SK-N-SH (cell line): ENCODE measurements at regions not wholly inside any gene's neighbourhood (a gene's known extent, or its start where the extent isn't known, plus 50 kb on each side); places are given as distances from the start of the nearest gene placed in this dataset.

ENCODE experiments used
- CTCF ChIA-PET: fragments of 300-600, 350-600 bp; formaldehyde crosslinking; extraction: SDS; loops from one replicate; lab custom pipeline; 2021; lab: Yijun Ruan, JAX
- POLR2A ChIA-PET: fragments of 350-600 bp; sonication (Branson Sonifier 250); formaldehyde crosslinking; extraction: SDS; loops from one replicate; lab custom pipeline; 2020; ENCODE audit warnings: antibody characterized with exemption, inconsistent platforms; lab: Yijun Ruan, JAX
- DNase-seq: peaks from one replicate; pipeline ENCODE4 v3.0.0; 2012
- H2AFZ ChIP-seq: fragments of 200-600 bp; sonication (generic); 2 replicates; pipeline ENCODE4 v1.8.1; 2016; ENCODE audit warnings: antibody characterized with exemption, mild to moderate bottlenecking, low read depth
- H3F3A ChIP-seq: fragments of 200-600 bp; sonication (generic); replicated peaks from 2 replicates; pipeline ENCODE3; 2016; ENCODE audit warnings: antibody characterized with exemption, mild to moderate bottlenecking; ENCODE audit not compliant: insufficient read depth
- H3K27ac ChIP-seq, 2 experiments: fragments of 200-500 bp in 1 of 2; fragments of 200-600 bp in 1 of 2; sonication (Bioruptor generic) in 1 of 2; sonication (generic), shearing (Covaris generic) in 1 of 2; 2 replicates each; pipeline versions ENCODE4 v1.5.1 to v1.6.1; 2014 to 2016; ENCODE audit warnings: low read depth in 2 of 2, inconsistent platforms in 1 of 2, low read length in 1 of 2, mild to moderate bottlenecking in 1 of 2, mixed read lengths in 1 of 2
- H3K27me3 ChIP-seq: fragments of 200-600 bp; sonication (generic), shearing (Covaris generic); 2 replicates; pipeline ENCODE4 v1.6.1; 2016; ENCODE audit warnings: mixed run types; ENCODE audit not compliant: insufficient read depth
- H3K36me3 ChIP-seq, 2 experiments: fragments of 200-500 bp in 1 of 2; fragments of 200-600 bp in 1 of 2; sonication (Bioruptor generic) in 1 of 2; sonication (generic) in 1 of 2; replicated peaks in 1 of 2; 2 replicates each; pipeline versions ENCODE3 to v1.5.1; 2014 to 2016; ENCODE audit warnings: low read length in 1 of 2, mild to moderate bottlenecking in 1 of 2; ENCODE audit not compliant: insufficient read depth in 2 of 2, control insufficient read depth in 1 of 2
- H3K4me1 ChIP-seq, 2 experiments: fragments of 200-500 bp in 1 of 2; fragments of 200-600 bp in 1 of 2; sonication (Bioruptor generic) in 1 of 2; sonication (generic), shearing (Covaris generic) in 1 of 2; 2 replicates each; pipeline versions ENCODE4 v1.5.1 to v1.6.1; 2014 to 2016; ENCODE audit warnings: low read depth in 1 of 2, low read length in 1 of 2, mixed run types in 1 of 2; ENCODE audit not compliant: insufficient read depth in 2 of 2, control insufficient read depth in 1 of 2
- H3K4me2 ChIP-seq: fragments of 200-600 bp; sonication (generic), shearing (Covaris generic); 2 replicates; pipeline ENCODE4 v1.6.1; 2017; ENCODE audit warnings: mixed run types
- H3K4me3 ChIP-seq, 2 experiments: fragments of 200-500 bp in 1 of 2; fragments of 200-600 bp in 1 of 2; sonication (Bioruptor generic) in 1 of 2; sonication (generic), shearing (Covaris generic) in 1 of 2; 2 replicates each; pipeline versions ENCODE4 v1.5.1 to v1.8.1; 2014 to 2016; ENCODE audit warnings: low read depth in 2 of 2, inconsistent platforms in 1 of 2, low read length in 1 of 2, mild to moderate bottlenecking in 1 of 2, mixed read lengths in 1 of 2, moderate library complexity in 1 of 2
- H3K79me2 ChIP-seq: fragments of 200-600 bp; sonication (generic); 2 replicates; pipeline ENCODE4 v1.8.1; 2017; ENCODE audit warnings: mild to moderate bottlenecking; ENCODE audit not compliant: insufficient read depth
- H3K9ac ChIP-seq: fragments of 200-600 bp; sonication (generic); 2 replicates; pipeline ENCODE4 v1.6.1; 2017; ENCODE audit warnings: mixed run types
- H3K9me2 ChIP-seq: fragments of 200-600 bp; sonication (generic); 2 replicates; pipeline ENCODE4 v1.6.1; 2017; ENCODE audit warnings: mixed run types
- H3K9me3 ChIP-seq: fragments of 200-600 bp; sonication (generic); 2 replicates; pipeline ENCODE4 v1.6.1; 2017; ENCODE audit warnings: mixed run types, mild to moderate bottlenecking, moderate library complexity
- H4K20me1 ChIP-seq: fragments of 200-600 bp; sonication (generic); 2 replicates; pipeline ENCODE4 v1.6.1; 2017; ENCODE audit warnings: mild to moderate bottlenecking, mixed run types; ENCODE audit not compliant: insufficient read depth
- ELF1 ChIP-seq: IDR thresholded peaks from 2 replicates; pipeline ENCODE4 v1.4.0; 2012
- EP300 ChIP-seq, 2 experiments: IDR thresholded peaks; 2 replicates each; pipeline versions ENCODE4 v1.4.0 to v1.6.1; 2012; ENCODE audit warnings: borderline replicate concordance in 1 of 2, low read depth in 1 of 2, low read length in 1 of 2
- FOXJ3 ChIP-seq: sonication (generic); formaldehyde crosslinking; IDR thresholded peaks from 2 replicates; pipeline ENCODE4 v1.5.1; 2020; ENCODE audit warnings: mild to moderate bottlenecking, missing genetic modification reagents
- FOXM1 ChIP-seq: IDR thresholded peaks from 2 replicates; pipeline ENCODE4 v1.4.0; 2012; ENCODE audit warnings: low read depth, mild to moderate bottlenecking
- GABPA ChIP-seq: IDR thresholded peaks from 2 replicates; pipeline ENCODE4 v1.4.0; 2012; ENCODE audit warnings: low read depth, mild to moderate bottlenecking
- GATA2 ChIP-seq: sonication (generic); formaldehyde crosslinking; IDR thresholded peaks from 2 replicates; pipeline ENCODE4 v1.5.0; 2020; ENCODE audit warnings: mild to moderate bottlenecking, missing genetic modification reagents
- MEF2A ChIP-seq: IDR thresholded peaks from 2 replicates; pipeline ENCODE4 v1.4.0; 2012; ENCODE audit warnings: low read depth, borderline replicate concordance
- NRF1 ChIP-seq: IDR thresholded peaks from 2 replicates; pipeline ENCODE4 v1.6.1; 2012; ENCODE audit warnings: low read depth, mild to moderate bottlenecking, low read length
- RAD21 ChIP-seq: IDR thresholded peaks from 2 replicates; pipeline ENCODE4 v1.6.1; 2012; ENCODE audit warnings: mild to moderate bottlenecking, low read length
- RCOR1 ChIP-seq: fragments of 150-350 bp; IDR thresholded peaks from 2 replicates; pipeline ENCODE4 v1.6.1; 2017; ENCODE audit warnings: antibody characterized with exemption, low read length
- RXRA ChIP-seq: IDR thresholded peaks from 2 replicates; pipeline ENCODE4 v1.4.0; 2012; ENCODE audit warnings: low read depth, mild to moderate bottlenecking, borderline replicate concordance
- SIN3A ChIP-seq: IDR thresholded peaks from 2 replicates; pipeline ENCODE4 v1.6.1; 2012; ENCODE audit warnings: low read depth, mild to moderate bottlenecking, low read length, moderate library complexity, borderline replicate concordance
- TAF1 ChIP-seq: IDR thresholded peaks from 2 replicates; pipeline ENCODE4 v1.6.1; 2012; ENCODE audit warnings: low read depth, mild to moderate bottlenecking, low read length, moderate library complexity, borderline replicate concordance
- YY1 ChIP-seq: IDR thresholded peaks from 2 replicates; pipeline ENCODE4 v1.4.0; 2012; ENCODE audit warnings: low read depth, mild to moderate bottlenecking
- WGBS: methylation state at CpG from one replicate; pipeline ENCODE4 v1.1.6; 2017; ENCODE audit warnings: low lambda C conversion rate; 5-methylcytosine and 5-hydroxymethylcytosine counted together
- TF ChIP-seq, protein P1 (sequence below): fragments of 200-600 bp; sonication (generic); IDR thresholded peaks from 2 replicates; pipeline ENCODE4 v1.6.1; 2017; ENCODE audit warnings: antibody characterized with exemption, mild to moderate bottlenecking, moderate library complexity
- TF ChIP-seq, protein P2 (sequence below): IDR thresholded peaks from 2 replicates; pipeline ENCODE4 v1.6.1; 2012; ENCODE audit warnings: mild to moderate bottlenecking, low read depth, low read length, moderate library complexity
- TF ChIP-seq, protein P3 (sequence below): IDR thresholded peaks from 2 replicates; pipeline ENCODE4 v1.4.0; 2012; ENCODE audit warnings: low read depth

DNA sequence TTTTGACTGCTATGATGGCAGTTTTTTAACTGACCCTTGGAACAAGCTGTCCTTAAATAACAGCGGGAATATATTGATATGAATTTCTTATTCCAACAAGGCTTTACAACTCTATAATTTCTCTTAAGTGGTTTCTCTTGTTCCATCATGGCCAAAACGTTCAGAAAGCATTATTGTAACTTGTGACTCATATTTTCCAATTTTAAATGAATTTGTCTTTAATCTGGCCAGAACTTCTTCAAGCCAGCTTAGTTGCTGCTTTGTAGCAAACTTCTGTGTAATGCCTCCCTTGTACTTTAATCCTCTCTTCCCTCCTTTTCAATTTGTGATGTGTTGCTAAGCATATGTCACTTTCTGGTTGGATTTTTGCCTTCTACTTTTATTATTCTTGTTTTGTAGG is 271.9 kb downstream of the KIF20B start:
- Histone ChIP-seq H3K36me3 (no peaks in the 10 kb centered on the region), H3K27ac (no peak overlapping the region), H4K20me1 (no peaks in the 10 kb centered on the region), H3F3A (no peaks in the 10 kb centered on the region), H3K4me1 (no peaks in the 10 kb centered on the region; a peak in 1 of 4 replicates), H3K4me2 (no peak overlapping the region), H2AFZ (no peak overlapping the region), H3K9me2 (no peaks in the 10 kb centered on the region), H3K9ac (no peak overlapping the region), H3K27me3 (no peaks in the 10 kb centered on the region; the same call in 1 of the 2 replicates), H3K4me3 (no peak overlapping the region), H3K79me2 (no peaks in the 10 kb centered on the region), H3K9me3 (no peaks in the 10 kb centered on the region)
- ChIA-PET POLR2A (no interaction called here), CTCF (no interaction called here)
- 17% methylated on average over 2 of the region's 2 CpGs for WGBS
- DNase-seq: no peak
- no peak for TF ChIP-seq GABPA
- no peak for TF ChIP-seq RXRA
- TF ChIP-seq, protein P1, sequence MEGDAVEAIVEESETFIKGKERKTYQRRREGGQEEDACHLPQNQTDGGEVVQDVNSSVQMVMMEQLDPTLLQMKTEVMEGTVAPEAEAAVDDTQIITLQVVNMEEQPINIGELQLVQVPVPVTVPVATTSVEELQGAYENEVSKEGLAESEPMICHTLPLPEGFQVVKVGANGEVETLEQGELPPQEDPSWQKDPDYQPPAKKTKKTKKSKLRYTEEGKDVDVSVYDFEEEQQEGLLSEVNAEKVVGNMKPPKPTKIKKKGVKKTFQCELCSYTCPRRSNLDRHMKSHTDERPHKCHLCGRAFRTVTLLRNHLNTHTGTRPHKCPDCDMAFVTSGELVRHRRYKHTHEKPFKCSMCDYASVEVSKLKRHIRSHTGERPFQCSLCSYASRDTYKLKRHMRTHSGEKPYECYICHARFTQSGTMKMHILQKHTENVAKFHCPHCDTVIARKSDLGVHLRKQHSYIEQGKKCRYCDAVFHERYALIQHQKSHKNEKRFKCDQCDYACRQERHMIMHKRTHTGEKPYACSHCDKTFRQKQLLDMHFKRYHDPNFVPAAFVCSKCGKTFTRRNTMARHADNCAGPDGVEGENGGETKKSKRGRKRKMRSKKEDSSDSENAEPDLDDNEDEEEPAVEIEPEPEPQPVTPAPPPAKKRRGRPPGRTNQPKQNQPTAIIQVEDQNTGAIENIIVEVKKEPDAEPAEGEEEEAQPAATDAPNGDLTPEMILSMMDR: no peak
- TF ChIP-seq YY1: no peak
- no peak for TF ChIP-seq RCOR1
- no peak for TF ChIP-seq FOXM1
- TF ChIP-seq NRF1: no peak
- TF ChIP-seq, protein P2, sequence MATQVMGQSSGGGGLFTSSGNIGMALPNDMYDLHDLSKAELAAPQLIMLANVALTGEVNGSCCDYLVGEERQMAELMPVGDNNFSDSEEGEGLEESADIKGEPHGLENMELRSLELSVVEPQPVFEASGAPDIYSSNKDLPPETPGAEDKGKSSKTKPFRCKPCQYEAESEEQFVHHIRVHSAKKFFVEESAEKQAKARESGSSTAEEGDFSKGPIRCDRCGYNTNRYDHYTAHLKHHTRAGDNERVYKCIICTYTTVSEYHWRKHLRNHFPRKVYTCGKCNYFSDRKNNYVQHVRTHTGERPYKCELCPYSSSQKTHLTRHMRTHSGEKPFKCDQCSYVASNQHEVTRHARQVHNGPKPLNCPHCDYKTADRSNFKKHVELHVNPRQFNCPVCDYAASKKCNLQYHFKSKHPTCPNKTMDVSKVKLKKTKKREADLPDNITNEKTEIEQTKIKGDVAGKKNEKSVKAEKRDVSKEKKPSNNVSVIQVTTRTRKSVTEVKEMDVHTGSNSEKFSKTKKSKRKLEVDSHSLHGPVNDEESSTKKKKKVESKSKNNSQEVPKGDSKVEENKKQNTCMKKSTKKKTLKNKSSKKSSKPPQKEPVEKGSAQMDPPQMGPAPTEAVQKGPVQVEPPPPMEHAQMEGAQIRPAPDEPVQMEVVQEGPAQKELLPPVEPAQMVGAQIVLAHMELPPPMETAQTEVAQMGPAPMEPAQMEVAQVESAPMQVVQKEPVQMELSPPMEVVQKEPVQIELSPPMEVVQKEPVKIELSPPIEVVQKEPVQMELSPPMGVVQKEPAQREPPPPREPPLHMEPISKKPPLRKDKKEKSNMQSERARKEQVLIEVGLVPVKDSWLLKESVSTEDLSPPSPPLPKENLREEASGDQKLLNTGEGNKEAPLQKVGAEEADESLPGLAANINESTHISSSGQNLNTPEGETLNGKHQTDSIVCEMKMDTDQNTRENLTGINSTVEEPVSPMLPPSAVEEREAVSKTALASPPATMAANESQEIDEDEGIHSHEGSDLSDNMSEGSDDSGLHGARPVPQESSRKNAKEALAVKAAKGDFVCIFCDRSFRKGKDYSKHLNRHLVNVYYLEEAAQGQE: no peak
- no peak for TF ChIP-seq GATA2 (CRISPR knock-in tag)
- no peak for TF ChIP-seq EP300 (IDR thresholded peaks at IDR 0.05; ENCODE audit: borderline replicate concordance in 1 of 2, low read depth in 1 of 2, low read length in 1 of 2)
- TF ChIP-seq FOXJ3 (CRISPR knock-in tag): no peak
- TF ChIP-seq ELF1: no peak
- no peak for TF ChIP-seq MEF2A
- TF ChIP-seq, protein P3, sequence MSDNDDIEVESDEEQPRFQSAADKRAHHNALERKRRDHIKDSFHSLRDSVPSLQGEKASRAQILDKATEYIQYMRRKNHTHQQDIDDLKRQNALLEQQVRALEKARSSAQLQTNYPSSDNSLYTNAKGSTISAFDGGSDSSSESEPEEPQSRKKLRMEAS: no peak
- TF ChIP-seq TAF1: no peak
- no peak for TF ChIP-seq SIN3A
- TF ChIP-seq RAD21: no peak
